K562 (cell line): ENCODE measurements at regions not wholly inside any gene's neighbourhood (a gene's known extent, or its start where the extent isn't known, plus 50 kb on each side); places are given as distances from the start of the nearest gene placed in this dataset.

Experiments used
- ARHGAP35 ChIP-seq: fragments of 450-650 bp; IDR thresholded peaks from 2 replicates; pipeline ENCODE4 v1.6.1; 2018; ENCODE audit not compliant: partially characterized antibody
- ATF1 ChIP-seq, 2 experiments: fragments of 450-650 bp in 1 of 2; IDR thresholded peaks; 2 replicates each; pipeline ENCODE4 v1.6.1; 2016; ENCODE audit warnings: missing compliant biosample characterization in 1 of 2, missing genetic modification characterization in 1 of 2
- ESRRA ChIP-seq: fragments of 450-650 bp; IDR thresholded peaks from 2 replicates; pipeline ENCODE4 v1.6.1; 2014; ENCODE audit warnings: low read depth, mild to moderate bottlenecking, moderate library complexity, borderline replicate concordance
- ETV5 ChIP-seq: sonication (generic); formaldehyde crosslinking; IDR thresholded peaks from 2 replicates; pipeline ENCODE4 v1.4.0; 2020; ENCODE audit warnings: low read depth, mild to moderate bottlenecking, missing genetic modification reagents
- GTF2B ChIP-seq: IDR thresholded peaks from 2 replicates; pipeline ENCODE4 v1.6.1; 2011; ENCODE audit not compliant: insufficient read length; ENCODE audit errors: extremely low read depth
- HMG20A ChIP-seq: fragments of 450-650 bp; formaldehyde crosslinking; conservative IDR thresholded peaks from 2 replicates; pipeline ENCODE4 v1.4.0; 2020; ENCODE audit warnings: mild to moderate bottlenecking, mixed read lengths
- KLF16 ChIP-seq: IDR thresholded peaks from 2 replicates; pipeline ENCODE4 v1.6.1; 2016; ENCODE audit warnings: antibody characterized with exemption
- L3MBTL2 ChIP-seq: fragments of 450-650 bp; IDR thresholded peaks from 2 replicates; pipeline ENCODE4 v1.6.1; 2016; ENCODE audit warnings: mild to moderate bottlenecking, moderate library complexity
- LCOR ChIP-seq: sonication (generic); formaldehyde crosslinking; IDR thresholded peaks from 2 replicates; pipeline ENCODE4 v1.8.0; 2022; ENCODE audit warnings: mild to moderate bottlenecking, missing genetic modification reagents
- LEF1 ChIP-seq: fragments of 450-650 bp; IDR thresholded peaks from 2 replicates; pipeline ENCODE4 v1.6.1; 2016; ENCODE audit warnings: mild to moderate bottlenecking
- RBM34 ChIP-seq: fragments of 200-400 bp; formaldehyde crosslinking; IDR thresholded peaks from 2 replicates; pipeline ENCODE4 v1.6.1; 2018; ENCODE audit warnings: low read length, borderline replicate concordance; ENCODE audit not compliant: insufficient read depth
- SMC3 ChIP-seq: conservative IDR thresholded peaks from 2 replicates; pipeline ENCODE4 v1.6.1; 2011; ENCODE audit warnings: low read depth, low read length, improper control_type of control experiment; ENCODE audit not compliant: insufficient read depth
- SOX6 ChIP-seq: fragments of 450-650 bp; IDR thresholded peaks from 2 replicates; pipeline ENCODE4 v1.6.1; 2014; ENCODE audit warnings: mild to moderate bottlenecking
- TFAM ChIP-seq: fragments of 250-450 bp; sonication (Bioruptor Pico); conservative IDR thresholded peaks from 2 replicates; pipeline ENCODE4 v1.5.0; 2021; ENCODE audit warnings: mild to moderate bottlenecking, moderate library complexity
- YBX1 ChIP-seq: fragments of 450-650 bp; IDR thresholded peaks from 2 replicates; pipeline ENCODE4 v1.7.1; 2016; ENCODE audit warnings: mild to moderate bottlenecking
- ZBTB1 ChIP-seq: sonication (generic); formaldehyde crosslinking; IDR thresholded peaks from 2 replicates; pipeline ENCODE4 v1.8.1; 2023; ENCODE audit warnings: missing genetic modification reagents, low read depth, mild to moderate bottlenecking, borderline replicate concordance
- ZKSCAN1 ChIP-seq: fragments of 150-350 bp; IDR thresholded peaks from 2 replicates; pipeline ENCODE4 v1.6.1; 2016; ENCODE audit warnings: low read depth, low read length
- ZNF561 ChIP-seq: fragments of 450-650 bp; formaldehyde crosslinking; conservative IDR thresholded peaks from 2 replicates; pipeline ENCODE4 v1.4.0; 2020; ENCODE audit warnings: mild to moderate bottlenecking, moderate library complexity
- ZNF592 ChIP-seq: fragments of 450-650 bp; IDR thresholded peaks from 2 replicates; pipeline ENCODE4 v1.6.1; 2017; ENCODE audit warnings: antibody characterized with exemption, mild to moderate bottlenecking
- TF ChIP-seq, protein P1 (sequence below): fragments of 250-450 bp; sonication (Bioruptor Pico); IDR thresholded peaks from 2 replicates; pipeline ENCODE4 v1.4.0; 2020; ENCODE audit warnings: mild to moderate bottlenecking, moderate library complexity
- TF ChIP-seq, protein P2 (sequence below): fragments of 200-800 bp; sonication (Bioruptor generic); IDR thresholded peaks from 2 replicates; pipeline ENCODE4 v1.6.1; 2017; ENCODE audit warnings: missing genetic modification characterization, missing compliant biosample characterization
- TF ChIP-seq, protein P3 (sequence below): fragments of 250-450 bp; sonication (Bioruptor Pico); IDR thresholded peaks from 2 replicates; pipeline ENCODE4 v1.9.0; 2021; ENCODE audit warnings: mild to moderate bottlenecking

DNA sequence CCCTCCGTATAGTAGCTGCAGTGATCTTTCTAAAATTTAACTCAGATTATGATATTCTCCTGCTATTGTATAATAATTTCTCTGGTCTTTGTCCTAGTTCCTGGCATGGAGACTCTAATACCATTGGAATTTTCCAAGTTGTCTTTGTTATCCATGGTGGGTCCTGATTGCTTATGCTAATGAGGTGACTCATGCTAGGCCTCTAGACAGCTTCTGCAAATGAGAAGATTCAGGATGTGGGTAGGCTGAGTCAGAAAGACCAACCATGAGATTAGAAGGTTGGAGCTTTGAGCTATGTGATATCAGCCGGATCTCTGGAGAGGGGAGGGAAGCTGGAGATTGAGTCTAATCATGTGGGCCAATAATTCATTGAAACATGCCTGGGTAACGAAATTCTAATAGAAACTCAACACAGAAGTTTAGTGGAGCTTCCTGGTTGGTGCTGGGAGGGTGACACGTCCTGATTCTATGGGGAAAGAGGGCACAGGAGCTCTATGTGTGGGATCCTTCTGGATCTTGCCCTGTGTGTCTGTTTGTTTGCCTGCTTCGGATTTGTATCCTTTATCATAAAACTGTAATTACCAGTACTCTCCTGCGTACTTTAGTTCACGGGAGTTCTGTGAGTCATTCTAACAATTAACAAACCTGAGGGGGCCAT, 73.2 kb upstream of the CNIH3 start (continued):
- TF ChIP-seq, protein P1, sequence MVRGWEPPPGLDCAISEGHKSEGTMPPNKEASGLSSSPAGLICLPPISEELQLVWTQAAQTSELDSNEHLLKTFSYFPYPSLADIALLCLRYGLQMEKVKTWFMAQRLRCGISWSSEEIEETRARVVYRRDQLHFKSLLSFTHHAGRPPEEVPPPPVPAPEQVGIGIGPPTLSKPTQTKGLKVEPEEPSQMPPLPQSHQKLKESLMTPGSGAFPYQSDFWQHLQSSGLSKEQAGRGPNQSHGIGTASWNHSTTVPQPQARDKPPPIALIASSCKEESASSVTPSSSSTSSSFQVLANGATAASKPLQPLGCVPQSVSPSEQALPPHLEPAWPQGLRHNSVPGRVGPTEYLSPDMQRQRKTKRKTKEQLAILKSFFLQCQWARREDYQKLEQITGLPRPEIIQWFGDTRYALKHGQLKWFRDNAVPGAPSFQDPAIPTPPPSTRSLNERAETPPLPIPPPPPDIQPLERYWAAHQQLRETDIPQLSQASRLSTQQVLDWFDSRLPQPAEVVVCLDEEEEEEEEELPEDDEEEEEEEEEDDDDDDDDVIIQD (CRISPR knock-in tag): no peak
- no peak for TF ChIP-seq LCOR (CRISPR knock-in tag)
- TF ChIP-seq ZNF592: no peak
- TF ChIP-seq ATF1 (CRISPR knock-in tag; IDR thresholded peaks at IDR 0.05): no peak
- TF ChIP-seq ATF1 (tag; IDR thresholded peaks at IDR 0.05): 0 out of 2 replicates have a peak, but pooled peaks have one; percentile 19
- TF ChIP-seq ESRRA: peak; percentile 55; the same call in 1 of the 2 replicates
- no peak for TF ChIP-seq SMC3
- TF ChIP-seq, protein P2, sequence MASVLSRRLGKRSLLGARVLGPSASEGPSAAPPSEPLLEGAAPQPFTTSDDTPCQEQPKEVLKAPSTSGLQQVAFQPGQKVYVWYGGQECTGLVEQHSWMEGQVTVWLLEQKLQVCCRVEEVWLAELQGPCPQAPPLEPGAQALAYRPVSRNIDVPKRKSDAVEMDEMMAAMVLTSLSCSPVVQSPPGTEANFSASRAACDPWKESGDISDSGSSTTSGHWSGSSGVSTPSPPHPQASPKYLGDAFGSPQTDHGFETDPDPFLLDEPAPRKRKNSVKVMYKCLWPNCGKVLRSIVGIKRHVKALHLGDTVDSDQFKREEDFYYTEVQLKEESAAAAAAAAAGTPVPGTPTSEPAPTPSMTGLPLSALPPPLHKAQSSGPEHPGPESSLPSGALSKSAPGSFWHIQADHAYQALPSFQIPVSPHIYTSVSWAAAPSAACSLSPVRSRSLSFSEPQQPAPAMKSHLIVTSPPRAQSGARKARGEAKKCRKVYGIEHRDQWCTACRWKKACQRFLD (CRISPR knock-in tag): peak; percentile 59; the same call in 1 of the 2 replicates
- TF ChIP-seq RBM34: no peak
- TF ChIP-seq ZBTB1 (CRISPR knock-in tag): no peak
- peak; percentile 29; the same call in 1 of the 2 replicates for TF ChIP-seq KLF16
- peak; percentile 78 for TF ChIP-seq ETV5 (CRISPR knock-in tag)
- TF ChIP-seq GTF2B: no peak
- no peak for TF ChIP-seq YBX1
- no peak for TF ChIP-seq L3MBTL2
- peak; percentile 82 for TF ChIP-seq SOX6
- no peak for TF ChIP-seq TFAM (CRISPR knock-in tag)
- TF ChIP-seq ZKSCAN1: no peak
- no peak for TF ChIP-seq HMG20A (CRISPR knock-in tag)
- TF ChIP-seq ARHGAP35: no peak
- TF ChIP-seq ZNF561: no peak
- TF ChIP-seq, protein P3, sequence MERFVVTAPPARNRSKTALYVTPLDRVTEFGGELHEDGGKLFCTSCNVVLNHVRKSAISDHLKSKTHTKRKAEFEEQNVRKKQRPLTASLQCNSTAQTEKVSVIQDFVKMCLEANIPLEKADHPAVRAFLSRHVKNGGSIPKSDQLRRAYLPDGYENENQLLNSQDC (CRISPR knock-in tag): no peak
- TF ChIP-seq LEF1: peak; percentile 27; the same call in 1 of the 2 replicates
